GM19025 (cell line): ENCODE measurements at regions not wholly inside any gene's neighbourhood (a gene's known extent, or its start where the extent isn't known, plus 50 kb on each side); places are given as distances from the start of the nearest gene placed in this dataset.

ENCODE experiments used
- ATAC-seq: cut with Tn5 transposase; IDR thresholded peaks from one replicate; pipeline ENCODE4 v1.9.1; 2021; ENCODE audit warnings: mild to moderate bottlenecking, low read depth, moderate library complexity; ENCODE audit not compliant: unreplicated experiment

DNA sequence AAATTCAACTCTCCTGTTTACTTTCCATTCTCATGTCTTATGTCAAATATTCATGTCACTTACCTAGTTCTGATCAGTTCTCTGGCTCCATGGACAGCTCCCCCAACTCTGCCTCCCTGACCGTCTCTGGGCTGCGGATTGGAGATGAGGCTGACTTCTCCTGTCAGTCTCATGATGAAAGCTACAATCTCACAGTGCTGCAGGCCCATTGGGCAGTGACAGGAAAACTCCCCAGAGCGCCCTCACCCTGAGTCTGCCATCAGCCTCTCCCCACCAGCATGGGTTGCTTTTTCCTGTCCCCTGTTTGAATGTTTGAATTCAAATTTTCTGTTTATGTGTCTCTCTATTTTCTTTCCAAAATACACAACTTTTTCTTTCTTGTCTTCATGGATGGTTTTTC lies 63.8 kb upstream of the TOP3B start:
- ATAC-seq, result no peak

DNA sequence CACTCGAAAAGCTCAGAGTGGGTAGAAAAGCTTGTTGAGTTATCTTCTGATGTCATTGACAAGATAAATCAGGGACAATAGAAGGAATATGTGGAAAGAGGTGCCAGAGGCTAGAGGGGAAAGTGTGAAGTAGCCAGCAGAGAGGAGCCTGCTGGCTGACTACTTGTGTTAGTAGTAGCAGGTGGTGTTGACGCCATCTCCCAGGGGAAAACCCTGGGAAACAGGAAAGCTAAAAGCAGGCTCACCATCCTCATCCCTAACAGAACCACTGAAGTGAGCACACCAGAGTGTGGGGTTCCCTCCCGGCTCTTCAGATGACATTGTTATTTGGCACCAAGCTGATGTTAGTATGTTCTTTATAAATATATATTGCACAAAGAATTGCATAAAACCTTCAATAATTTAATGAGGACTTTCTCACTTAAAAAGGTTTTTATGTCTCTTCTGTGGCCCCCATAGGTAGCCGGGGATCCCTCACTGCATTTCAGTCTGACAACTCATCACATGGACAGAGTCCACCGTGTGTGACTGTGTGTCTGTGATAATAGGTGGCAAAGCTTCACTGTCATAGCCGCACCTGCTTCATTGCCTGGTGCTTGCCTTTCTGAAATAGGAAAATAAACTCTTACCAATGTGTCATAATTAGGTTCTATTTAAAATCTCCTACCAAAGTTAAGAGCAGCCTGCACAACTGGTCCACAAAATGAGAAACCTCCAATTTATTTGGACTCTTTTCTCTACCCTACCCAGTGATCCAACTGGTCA lies 63.2 kb upstream of the TOP3B start:
- no peak for ATAC-seq

DNA sequence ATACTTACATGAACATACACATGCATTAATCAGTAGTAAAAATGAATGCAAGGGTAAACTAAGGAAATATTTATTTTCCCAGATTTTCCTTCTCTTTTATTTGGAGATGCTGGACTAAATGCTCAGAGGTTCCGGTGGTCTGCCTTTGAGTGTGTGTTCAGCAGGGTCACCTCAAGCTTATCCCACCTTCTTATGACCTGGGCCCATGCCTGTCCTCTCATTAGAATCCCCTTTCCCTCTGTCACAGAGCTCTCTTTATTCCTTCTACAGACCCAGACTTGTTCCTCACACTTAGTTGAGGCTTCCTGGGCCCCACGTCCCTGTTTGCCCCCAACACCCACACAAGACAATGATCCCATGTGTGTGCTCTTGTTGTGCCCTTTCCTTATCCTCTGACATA lies 61.6 kb upstream of the TOP3B start:
- no peak for ATAC-seq

DNA sequence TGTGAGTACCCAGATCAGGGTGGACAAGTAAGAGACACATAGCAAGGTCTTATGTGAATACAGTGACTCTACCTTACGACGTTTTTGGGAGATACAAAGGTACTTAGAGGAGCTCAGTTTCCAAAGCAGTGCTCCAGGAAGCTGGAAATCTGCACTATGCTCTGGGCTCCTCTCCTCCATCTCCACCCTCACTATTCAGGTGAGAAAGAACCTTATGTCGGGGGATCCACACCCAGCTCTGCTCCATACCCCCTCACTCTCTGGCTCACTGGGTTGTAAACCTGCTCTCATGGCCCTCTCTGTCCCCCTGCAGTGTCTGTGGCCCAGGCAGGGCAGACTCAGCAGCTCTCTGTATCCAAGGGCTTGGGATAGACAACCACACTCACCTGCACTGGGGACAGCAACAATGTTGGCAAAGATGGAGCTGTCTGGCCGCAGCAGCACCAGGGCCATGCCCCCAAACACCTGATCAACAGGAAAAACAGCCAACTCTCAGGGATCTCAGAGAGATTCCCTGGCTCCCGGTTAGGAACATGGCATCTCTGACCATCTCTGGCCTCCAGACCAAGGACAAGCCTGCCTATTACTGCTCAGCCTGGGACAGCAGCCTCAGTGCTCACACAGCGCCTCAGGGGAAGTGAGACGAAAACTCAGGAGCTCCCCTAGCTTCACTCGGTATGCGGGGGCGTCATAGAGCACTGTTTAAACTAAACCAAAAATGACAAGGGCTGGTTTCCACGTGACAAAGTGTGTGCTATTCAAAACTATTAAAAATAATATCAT lies 60.9 kb upstream of the TOP3B start:
- ATAC-seq, result no peak

DNA sequence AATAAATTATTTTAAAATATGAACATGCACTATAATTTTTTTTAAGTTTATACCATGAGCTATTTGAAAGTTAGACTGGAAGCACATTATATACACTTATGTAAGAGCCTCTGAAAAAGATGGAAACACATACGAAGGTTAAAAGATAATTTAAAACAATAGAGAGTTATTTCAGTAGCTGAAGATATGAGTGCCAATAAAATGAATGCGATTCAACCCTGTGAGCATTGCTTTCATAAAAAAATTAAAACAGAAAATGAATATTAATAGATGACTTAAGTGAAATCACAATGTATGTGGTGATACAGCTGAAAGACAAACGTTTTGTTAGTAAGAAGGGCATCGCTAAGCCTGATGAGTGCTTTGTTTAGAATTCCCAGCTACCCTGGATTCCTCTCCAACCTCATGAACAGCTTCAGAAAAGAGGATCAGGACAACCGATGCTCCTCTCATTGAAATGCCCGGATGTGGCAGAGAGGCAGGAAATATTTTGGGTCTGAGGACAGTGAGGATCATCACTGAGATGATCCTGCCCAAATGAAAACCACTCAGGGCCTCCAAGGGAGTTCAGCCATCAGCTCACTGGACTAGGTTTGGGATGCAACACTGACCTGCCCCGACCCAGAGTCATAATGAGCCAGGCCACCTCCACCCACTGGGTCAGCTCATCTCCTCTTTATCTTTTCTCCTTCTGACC lies 60.2 kb upstream of the TOP3B start:
- ATAC-seq, result no peak

DNA sequence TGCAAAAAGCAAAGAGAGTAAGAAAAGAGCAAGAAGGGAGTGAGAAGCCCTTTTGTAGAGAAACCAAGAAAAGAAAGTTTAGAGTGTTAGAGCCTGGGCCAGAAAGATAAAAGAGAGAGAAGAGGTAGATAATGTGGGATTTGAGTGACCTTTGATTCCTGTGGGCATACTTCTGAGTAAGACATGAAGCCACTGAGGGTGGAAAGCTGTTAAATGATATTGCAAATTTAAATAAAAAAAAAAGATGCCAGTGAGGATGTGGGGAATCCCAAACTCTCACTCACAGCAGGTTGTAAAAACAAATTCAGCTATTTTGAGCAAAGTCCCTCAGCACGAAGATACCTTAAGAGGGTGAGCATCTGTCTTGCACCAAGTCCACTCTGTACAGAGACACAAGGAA lies 59.4 kb upstream of the TOP3B start:
- ATAC-seq, result no peak

DNA sequence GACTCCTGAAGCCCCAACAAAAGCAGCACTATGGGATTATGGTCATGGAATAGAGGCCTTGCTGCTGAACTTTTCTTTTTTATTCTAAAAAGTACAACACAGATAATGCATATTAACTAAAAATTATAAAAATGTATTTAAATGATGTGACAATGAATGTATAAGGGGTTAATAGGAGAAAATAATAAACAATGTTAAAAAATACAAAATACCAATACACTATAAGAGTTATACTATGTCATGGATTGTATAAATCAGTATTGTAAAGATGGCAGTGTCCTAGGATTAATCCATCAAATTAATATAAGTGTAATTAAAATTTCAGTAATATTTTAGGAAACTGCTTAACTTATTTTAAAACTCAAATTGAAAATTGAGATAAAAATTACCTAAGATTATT lies 58.3 kb upstream of the TOP3B start:
- no peak for ATAC-seq

DNA sequence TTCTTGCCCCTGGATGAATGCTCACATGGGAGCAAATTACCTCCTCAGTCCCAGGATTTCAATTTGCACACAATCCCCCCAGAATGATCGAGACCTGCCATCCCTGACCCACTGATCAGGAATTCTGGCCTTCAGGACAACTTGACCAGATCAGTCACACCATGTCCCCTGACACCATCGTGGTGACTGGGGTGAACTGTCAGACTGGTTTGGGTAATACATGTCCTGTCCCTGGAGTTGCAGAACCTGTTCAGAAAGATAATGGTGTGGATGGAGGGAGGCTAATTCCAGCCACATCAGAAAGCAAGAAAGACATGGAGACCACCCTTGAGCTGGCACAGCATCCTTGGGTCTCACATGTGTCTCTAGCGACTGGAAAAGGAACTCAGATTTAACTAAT lies 57.9 kb upstream of the TOP3B start:
- ATAC-seq, result no peak

DNA sequence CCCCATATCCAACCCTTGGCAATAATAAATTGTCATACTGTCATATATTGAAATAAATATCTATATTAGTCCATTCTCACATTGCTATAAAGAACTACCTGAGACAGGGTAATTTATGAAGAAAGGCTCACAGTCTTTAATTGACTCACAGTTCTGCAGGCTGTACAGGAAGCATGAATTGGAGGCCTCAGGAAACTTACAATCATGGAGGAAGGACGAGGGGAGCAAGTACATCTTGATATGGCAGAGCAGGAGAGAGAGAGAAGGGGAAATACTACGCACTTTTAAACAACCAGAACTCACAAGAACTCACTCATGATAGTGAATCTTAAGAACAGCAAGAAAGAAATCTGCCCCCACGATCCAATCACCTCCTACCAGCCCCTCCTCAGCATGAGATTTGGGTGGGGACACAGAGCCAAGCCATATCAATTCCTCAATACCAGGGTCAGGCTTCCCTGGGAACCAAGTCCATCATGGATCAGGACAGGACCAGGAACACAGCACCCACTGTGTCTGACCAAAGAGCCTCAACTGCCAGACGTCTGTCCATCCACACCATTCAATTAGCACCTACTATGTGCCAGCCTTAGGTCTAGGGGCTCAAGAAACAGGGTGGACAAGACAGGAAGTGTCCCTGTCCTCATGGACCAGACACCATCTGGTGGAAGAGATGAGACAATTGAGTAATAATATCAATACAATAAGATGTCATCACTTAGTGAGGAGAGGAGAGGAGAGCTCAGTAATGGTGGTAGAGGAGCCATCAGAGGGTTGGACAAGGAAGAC lies 56.9 kb upstream of the TOP3B start:
- ATAC-seq, result no peak

DNA sequence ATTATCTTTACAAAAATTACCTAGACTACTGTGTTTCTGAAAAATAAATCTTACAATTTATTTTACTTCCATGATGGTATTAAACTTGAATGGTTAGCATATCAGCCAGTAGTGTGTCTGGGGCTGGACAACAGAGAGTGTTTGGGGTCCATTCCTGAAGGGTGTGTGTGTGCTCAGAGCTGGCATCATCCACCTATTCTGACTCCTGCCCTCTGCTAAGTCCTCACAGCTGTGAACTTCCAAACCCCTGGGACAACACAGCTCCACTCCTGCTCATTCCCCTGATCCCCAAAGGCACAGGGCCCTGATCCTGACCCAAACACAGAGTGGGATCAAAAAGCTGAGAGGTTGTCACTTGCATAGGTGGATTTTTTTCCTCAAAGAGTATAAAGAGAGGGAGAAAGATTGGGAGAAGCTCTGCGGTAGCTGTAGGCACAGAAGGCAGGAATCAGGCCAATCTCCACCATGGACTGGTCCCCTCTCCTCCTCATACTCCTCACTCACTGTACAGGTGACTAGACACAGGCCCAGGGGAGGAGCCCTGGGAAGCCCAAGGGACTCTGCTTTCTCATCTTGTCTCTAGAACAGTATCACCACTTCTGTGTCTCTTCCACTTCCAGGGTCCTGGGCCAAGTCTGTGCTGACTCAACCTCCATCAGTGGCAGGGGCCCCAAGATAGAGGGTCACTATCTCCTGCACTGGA lies 55.7 kb upstream of the TOP3B start:
- ATAC-seq, result no peak

DNA sequence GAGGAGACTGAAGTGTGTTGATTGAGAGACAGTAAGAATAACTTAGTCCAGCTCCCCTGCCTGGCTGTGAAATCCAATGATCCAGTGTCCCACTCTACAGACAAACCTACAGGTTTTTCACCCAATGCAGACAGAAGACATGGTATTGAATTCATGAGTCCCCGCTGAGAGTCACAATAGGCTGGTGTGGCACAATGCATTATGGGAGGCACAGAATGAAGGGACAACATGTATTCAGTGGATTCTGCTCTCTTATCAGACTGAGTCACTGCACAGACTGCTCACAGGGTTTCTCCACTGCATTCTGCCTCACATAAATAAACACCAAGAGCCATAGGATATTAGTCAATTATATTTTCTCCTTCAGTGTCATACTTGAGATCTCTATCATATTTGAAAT lies 55.2 kb upstream of the TOP3B start:
- no peak for ATAC-seq

DNA sequence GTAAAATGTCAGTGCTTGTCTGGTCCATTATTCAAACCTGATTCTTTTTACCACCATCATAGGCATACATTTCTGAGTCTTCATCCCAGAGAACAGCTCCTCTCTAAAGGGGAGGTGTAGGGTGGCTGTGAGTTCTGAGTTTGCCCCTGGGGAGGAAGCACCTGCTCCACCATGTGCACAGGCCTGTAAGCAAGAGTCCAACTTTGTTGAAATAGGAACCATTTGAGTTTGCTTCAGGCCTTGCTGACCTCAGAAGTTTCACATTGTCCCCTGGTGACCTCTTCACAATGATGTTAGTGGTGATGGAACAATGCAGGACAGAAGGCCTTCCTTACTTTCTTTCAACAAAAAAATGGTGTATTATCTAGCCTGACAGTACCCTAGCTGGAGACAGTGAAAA lies 54.6 kb upstream of the TOP3B start:
- no peak for ATAC-seq

DNA sequence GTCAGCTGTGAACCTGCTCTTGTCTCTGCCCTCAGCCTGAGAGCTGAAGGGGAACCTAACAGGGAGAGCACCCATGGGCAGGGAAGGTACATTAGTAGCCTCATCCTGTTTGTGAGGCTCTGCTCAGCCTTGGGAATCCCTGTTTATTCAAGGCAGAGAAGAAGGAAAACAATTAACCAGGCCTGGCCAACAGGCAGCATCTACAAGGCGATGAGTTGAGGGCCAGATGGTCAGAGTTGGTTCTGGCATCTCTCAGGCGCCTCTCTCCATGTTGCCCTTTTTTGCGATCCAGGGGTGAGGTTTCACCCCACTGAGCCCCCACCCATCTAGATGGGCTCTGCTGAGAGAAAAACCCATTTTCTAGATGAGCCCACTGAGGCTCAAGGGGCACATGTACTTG lies 54.0 kb upstream of the TOP3B start:
- ATAC-seq, result no peak

DNA sequence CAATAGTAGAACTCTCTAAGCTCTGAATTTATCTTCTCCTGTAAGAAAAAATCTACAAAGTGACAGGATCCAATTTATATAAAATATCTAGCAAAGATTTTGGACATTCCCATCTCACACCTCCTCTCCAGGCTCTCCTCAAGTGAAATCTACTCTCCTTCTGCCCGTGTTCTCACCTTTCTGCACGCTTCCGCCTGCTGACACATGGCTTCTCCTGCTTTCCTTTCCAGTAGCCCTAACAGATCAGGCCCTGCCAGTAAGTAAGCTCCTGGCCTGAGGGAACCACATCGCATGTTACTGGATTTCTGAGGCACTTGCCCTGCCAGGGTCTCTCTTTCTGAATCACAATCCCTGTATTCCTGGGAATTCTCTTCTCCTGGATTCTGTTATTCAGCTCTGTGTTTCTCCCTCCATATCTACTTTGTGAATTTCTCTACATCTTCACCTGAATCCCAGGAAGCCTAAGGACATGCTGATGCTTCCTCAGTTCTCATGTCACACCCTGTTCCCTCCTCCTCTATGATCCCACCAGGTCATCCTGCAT lies 53.3 kb upstream of the TOP3B start:
- no peak for ATAC-seq

DNA sequence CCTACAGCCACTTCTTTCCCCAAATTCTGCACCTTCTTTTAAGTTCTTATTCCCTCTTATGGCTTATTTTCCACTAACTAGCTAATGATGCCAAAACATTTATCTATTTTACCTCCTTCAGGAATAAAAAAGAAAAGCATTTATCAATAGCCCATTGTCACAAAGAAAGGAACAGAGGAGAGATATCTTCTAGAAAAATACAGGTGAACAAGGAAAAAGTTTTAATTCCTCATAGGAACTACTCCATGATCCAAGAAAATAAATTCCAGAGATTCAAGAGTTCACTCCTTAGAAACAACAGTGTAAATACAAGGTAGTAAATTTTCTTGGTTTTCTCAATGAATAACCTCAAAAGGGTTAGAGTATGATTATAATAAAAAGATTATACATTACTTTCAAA lies 52.6 kb upstream of the TOP3B start:
- ATAC-seq, result no peak

DNA sequence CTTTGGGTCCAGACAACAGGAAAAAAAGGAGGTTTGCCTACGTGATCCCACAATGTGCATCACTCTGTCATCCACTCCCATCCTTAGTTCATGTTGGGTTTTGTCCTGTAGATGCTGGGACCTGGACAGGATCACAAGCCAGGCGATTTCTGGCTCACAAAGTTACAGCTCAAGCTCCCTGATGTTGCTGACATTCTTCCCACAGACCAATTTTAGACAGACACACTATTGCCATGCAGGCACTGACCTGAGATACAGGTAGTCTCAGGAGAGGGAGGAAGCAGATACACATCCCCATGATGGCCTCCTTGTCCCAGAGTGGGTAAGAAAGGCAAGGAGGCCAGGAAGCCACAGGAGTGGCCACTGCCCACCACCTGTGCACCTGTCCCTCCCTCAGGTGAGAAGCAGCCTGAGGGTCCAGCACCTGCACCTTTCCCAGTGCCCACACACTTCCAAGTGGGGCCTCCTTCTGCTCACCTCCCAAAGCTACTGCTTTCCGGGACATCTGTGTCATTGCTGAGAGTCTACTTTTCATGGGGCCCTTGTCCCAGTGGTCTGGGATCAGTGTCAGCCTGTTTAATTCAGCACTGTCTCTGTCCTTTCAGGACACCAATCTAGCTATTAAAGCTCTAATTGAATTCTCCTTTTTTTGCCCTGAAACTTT lies 52.0 kb upstream of the TOP3B start:
- no peak for ATAC-seq

DNA sequence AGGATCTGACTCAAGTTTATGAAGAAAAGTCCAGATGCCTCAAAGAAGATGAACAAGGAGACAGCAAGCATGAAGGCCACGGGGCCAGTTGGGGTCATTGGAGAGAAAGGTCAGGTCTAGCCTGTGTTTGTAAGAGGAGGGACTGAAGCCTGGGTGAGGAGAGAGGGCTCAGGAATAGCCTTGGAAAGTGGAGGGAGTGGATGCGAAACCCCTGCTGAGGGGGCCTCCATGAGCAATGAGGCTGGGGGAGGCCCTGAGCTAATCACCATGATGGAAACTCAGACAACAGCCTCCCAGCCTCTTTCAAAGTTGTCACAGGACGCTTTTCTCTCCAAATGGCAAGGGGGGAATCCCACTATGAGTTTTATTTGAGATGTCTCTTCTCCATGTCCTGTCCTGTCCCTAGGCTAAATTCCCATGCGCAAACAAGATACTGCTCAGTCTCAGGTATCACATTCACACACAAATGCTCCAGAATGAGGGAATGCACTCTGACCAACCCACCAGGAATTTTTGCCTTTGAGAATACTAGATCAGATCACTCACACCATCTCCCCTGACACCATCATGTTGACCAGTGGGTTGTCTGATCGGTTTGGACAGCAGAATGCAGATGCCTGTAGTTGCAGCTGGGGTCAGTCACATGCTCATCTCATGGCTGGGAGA lies 51.3 kb upstream of the TOP3B start:
- ATAC-seq, result no peak

DNA sequence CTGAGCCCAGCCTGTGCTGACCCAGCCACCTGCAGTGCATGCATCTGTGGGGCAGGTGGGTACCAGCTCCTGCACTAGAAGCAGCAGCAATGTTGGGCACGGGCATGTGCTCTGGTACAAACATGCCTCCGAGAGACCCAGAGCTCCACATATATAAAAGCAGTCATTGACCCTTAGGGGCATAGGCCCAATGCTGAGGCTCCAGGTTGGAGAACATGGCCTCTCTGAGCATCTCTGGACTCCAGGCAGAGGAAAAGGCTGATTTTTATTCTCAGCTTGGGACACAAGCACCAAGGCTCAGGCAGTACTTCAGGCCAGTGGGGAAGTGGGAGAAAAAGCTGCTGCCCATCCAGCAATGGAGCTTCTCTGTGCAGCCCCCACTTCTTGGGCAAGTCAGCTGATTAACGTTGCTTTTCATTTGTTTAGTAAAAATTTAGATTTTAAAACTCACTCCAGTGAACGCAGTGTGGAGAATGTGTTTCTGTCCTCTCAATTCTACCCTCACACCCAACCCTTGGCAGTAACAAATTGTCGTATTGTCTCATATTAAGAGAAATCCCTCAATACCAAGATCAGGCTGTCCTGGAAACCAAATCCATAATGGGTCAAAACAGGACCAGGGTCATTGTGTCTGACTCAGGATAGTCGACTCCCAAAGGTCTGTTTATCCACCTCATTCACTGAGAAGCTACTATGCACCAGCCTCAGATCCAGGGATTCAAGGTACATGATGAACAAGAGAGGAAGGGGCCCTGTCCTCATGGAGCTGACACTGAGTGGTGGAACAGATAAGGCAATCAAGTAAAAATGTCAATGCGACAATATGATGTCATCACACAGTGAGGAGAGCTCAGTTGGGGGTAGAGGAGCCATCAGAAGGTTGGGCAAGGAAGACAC lies 50.6 kb upstream of the TOP3B start:
- ATAC-seq, result no peak
